Astrocyte (in vitro differentiated cells and primary cell): ENCODE measurements at regions not wholly inside any gene's neighbourhood (a gene's known extent, or its start where the extent isn't known, plus 50 kb on each side); places are given as distances from the start of the nearest gene placed in this dataset.
A peak's percentile ranks its signal among the peaks of the same experiment; 100 is the strongest.

Experiments used
- DNase-seq: peaks from one replicate; pipeline ENCODE4 v3.0.0-alpha.2; 2010; ENCODE audit warnings: low read depth
- FAIRE-seq: peaks from 2 replicates; lab custom pipeline; 2011; peaks lifted over from hg19 to GRCh38; lab: Jason Lieb, UNC
- H2AFZ ChIP-seq: 2 replicates; pipeline ENCODE4 v1.6.0; 2012; ENCODE audit warnings: low read depth, low read length, inconsistent platforms
- H3K27ac ChIP-seq: 2 replicates; pipeline ENCODE4 v1.5.1; 2011; ENCODE audit warnings: low read depth, low read length, inconsistent platforms
- H3K27me3 ChIP-seq: 2 replicates; pipeline ENCODE4 v1.6.0; 2011; ENCODE audit warnings: low read length, inconsistent platforms; ENCODE audit not compliant: insufficient read depth
- H3K36me3 ChIP-seq: 2 replicates; pipeline ENCODE4 v1.5.1; 2011; ENCODE audit warnings: low read length, inconsistent platforms; ENCODE audit not compliant: insufficient read depth
- H3K4me1 ChIP-seq: 2 replicates; pipeline ENCODE4 v1.5.1; 2011; ENCODE audit warnings: low read length, inconsistent platforms; ENCODE audit not compliant: insufficient read depth
- H3K4me2 ChIP-seq: 2 replicates; pipeline ENCODE4 v1.6.0; 2012; ENCODE audit warnings: low read length, inconsistent platforms
- H3K4me3 ChIP-seq: 2 replicates; pipeline ENCODE4 v1.5.1; 2011; ENCODE audit warnings: low read depth, mild to moderate bottlenecking, low read length, inconsistent platforms; ENCODE audit not compliant: insufficient read depth
- H3K79me2 ChIP-seq: 2 replicates; pipeline ENCODE4 v1.6.0; 2012; ENCODE audit warnings: mild to moderate bottlenecking, low read length, inconsistent platforms; ENCODE audit not compliant: insufficient read depth
- H3K9ac ChIP-seq: 2 replicates; pipeline ENCODE4 v1.6.0; 2012; ENCODE audit warnings: mild to moderate bottlenecking, low read length, inconsistent platforms
- H3K9me3 ChIP-seq: 2 replicates; pipeline ENCODE4 v1.5.1; 2012; ENCODE audit warnings: low read depth, mild to moderate bottlenecking, low read length, inconsistent platforms; ENCODE audit not compliant: insufficient read depth
- H4K20me1 ChIP-seq: 2 replicates; pipeline ENCODE4 v1.6.0; 2012; ENCODE audit warnings: low read length, inconsistent platforms; ENCODE audit not compliant: insufficient read depth
- H3K27ac Mint-ChIP-seq: one replicate; pipeline ENCODE4 v1.8.0; 2021; ENCODE audit warnings: mild to moderate bottlenecking, mixed read lengths; ENCODE audit not compliant: unreplicated experiment
- H3K27me3 Mint-ChIP-seq: one replicate; pipeline ENCODE4 v1.8.0; 2021; ENCODE audit warnings: low read depth, mixed read lengths; ENCODE audit not compliant: unreplicated experiment
- H3K36me3 Mint-ChIP-seq: one replicate; pipeline ENCODE4 v1.8.0; 2021; ENCODE audit warnings: low read depth, mixed read lengths; ENCODE audit not compliant: unreplicated experiment
- H3K4me1 Mint-ChIP-seq: one replicate; pipeline ENCODE4 v1.8.0; 2021; ENCODE audit warnings: low read depth, mixed read lengths; ENCODE audit not compliant: unreplicated experiment
- H3K4me3 Mint-ChIP-seq: one replicate; pipeline ENCODE4 v1.8.0; 2021; ENCODE audit warnings: mild to moderate bottlenecking, moderate library complexity, mixed read lengths; ENCODE audit not compliant: unreplicated experiment
- H3K9me3 Mint-ChIP-seq: one replicate; pipeline ENCODE4 v1.8.0; 2021; ENCODE audit warnings: mild to moderate bottlenecking, mixed read lengths; ENCODE audit not compliant: unreplicated experiment
- EZH2 ChIP-seq: IDR thresholded peaks from 2 replicates; pipeline ENCODE4 v1.6.1; 2012; ENCODE audit warnings: mild to moderate bottlenecking, low read length, inconsistent platforms; ENCODE audit not compliant: insufficient read depth
- TF ChIP-seq, protein P1 (sequence below): IDR thresholded peaks from 2 replicates; pipeline ENCODE4 v1.5.1; 2011; ENCODE audit warnings: low read depth, mild to moderate bottlenecking, inconsistent platforms, low read length, moderate library complexity; ENCODE audit not compliant: insufficient read depth

DNA sequence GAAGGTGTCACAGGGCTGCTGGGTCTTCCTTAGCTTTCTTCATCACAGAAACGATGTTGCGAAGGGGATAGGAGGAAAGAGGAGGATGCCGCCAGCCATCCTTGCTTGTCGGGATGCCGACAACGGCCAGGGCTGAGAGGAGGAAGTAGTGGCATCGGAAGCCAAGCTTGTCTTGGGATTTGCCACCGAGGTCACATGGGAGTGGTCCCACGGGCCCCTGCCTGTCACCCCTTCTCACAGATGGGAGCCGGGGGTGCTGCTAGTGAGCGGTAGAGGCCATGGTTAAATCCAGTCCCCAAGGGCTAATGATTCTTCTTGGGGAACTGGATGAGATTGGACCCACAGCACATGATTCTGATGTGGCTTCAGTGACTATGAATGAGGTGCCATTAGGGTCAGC lies 1375.8 kb downstream of the BRD1 start:
- Histone ChIP-seq H3K4me2 (no peak overlapping the region), H3K4me1 (peaks cover 8% of the 10 kb centered on the region), H3K9me3 (peaks cover 3% of the 10 kb centered on the region), H2AFZ (no peak overlapping the region), H3K36me3 (no peaks in the 10 kb centered on the region), H3K9ac (no peak overlapping the region), H4K20me1 (no peaks in the 10 kb centered on the region), H3K27me3 (no peaks in the 10 kb centered on the region), H3K4me3 (no peak overlapping the region), H3K27ac (no peak overlapping the region), H3K79me2 (no peaks in the 10 kb centered on the region)
- H3K4me1 Mint-ChIP-seq: no peaks in the 10 kb centered on the region
- TF ChIP-seq, protein P1, sequence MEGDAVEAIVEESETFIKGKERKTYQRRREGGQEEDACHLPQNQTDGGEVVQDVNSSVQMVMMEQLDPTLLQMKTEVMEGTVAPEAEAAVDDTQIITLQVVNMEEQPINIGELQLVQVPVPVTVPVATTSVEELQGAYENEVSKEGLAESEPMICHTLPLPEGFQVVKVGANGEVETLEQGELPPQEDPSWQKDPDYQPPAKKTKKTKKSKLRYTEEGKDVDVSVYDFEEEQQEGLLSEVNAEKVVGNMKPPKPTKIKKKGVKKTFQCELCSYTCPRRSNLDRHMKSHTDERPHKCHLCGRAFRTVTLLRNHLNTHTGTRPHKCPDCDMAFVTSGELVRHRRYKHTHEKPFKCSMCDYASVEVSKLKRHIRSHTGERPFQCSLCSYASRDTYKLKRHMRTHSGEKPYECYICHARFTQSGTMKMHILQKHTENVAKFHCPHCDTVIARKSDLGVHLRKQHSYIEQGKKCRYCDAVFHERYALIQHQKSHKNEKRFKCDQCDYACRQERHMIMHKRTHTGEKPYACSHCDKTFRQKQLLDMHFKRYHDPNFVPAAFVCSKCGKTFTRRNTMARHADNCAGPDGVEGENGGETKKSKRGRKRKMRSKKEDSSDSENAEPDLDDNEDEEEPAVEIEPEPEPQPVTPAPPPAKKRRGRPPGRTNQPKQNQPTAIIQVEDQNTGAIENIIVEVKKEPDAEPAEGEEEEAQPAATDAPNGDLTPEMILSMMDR: no peak
- no peak for TF ChIP-seq EZH2
- DNase-seq: no peak
- H3K27me3 Mint-ChIP-seq: peaks cover 26% of the 10 kb centered on the region
- no peak overlapping the region for H3K27ac Mint-ChIP-seq
- H3K36me3 Mint-ChIP-seq: no peaks in the 10 kb centered on the region
- FAIRE-seq: no peak
- H3K9me3 Mint-ChIP-seq: peaks cover 2% of the 10 kb centered on the region
- H3K4me3 Mint-ChIP-seq: no peak overlapping the region

DNA sequence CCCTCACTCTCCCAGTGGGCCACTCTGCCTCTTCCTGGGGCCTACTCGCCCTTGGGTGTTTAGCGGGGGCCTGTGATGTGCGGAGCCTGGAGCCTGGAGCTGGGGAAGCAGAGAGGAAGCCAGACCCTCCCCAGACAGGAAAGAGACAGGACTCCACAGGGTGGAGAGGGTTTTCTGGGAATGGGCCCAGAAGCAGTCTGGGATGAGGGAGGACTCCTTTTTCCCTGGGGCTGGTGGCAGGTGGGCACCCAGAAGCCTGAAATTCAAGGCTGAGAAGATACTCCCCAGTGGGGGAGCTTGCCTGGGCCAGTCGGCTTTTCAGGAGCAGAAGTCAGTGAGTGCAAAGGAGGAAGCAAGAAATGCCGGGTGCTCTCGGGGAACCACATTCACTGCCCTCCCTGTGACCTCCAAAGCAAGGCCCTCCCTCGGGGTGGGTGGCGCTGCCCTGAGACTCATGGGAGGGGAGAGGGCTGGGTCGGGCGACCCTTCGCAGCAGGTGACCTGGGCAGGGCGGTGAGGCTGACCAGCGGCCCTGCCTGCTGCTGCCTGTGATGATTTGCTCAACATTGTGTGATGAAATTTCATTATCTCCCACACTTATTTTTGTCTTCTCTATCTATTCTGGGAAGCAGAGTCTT lies 1377.4 kb downstream of the BRD1 start:
- FAIRE-seq: no peak
- H3K27ac ChIP-seq: no peak overlapping the region
- H3K4me3 ChIP-seq: no peak overlapping the region
- Mint-ChIP-seq H3K4me1 (no peaks in the 10 kb centered on the region), H3K9me3 (no peaks in the 10 kb centered on the region), H3K36me3 (no peaks in the 10 kb centered on the region), H3K4me3 (no peak overlapping the region), H3K27ac (no peak overlapping the region), H3K27me3 (peaks cover 23% of the 10 kb centered on the region)
- H3K27me3 ChIP-seq: no peaks in the 10 kb centered on the region
- peaks cover 3% of the 10 kb centered on the region for H3K9me3 ChIP-seq
- no peak overlapping the region for H3K9ac ChIP-seq
- H4K20me1 ChIP-seq: no peaks in the 10 kb centered on the region
- H3K4me1 ChIP-seq: peaks cover 21% of the 10 kb centered on the region
- no peak for TF ChIP-seq EZH2
- TF ChIP-seq, protein P1: no peak
- H3K4me2 ChIP-seq: no peak overlapping the region
- H3K79me2 ChIP-seq: no peaks in the 10 kb centered on the region
- no peak overlapping the region for H2AFZ ChIP-seq
- DNase-seq: no peak
- no peaks in the 10 kb centered on the region for H3K36me3 ChIP-seq

DNA sequence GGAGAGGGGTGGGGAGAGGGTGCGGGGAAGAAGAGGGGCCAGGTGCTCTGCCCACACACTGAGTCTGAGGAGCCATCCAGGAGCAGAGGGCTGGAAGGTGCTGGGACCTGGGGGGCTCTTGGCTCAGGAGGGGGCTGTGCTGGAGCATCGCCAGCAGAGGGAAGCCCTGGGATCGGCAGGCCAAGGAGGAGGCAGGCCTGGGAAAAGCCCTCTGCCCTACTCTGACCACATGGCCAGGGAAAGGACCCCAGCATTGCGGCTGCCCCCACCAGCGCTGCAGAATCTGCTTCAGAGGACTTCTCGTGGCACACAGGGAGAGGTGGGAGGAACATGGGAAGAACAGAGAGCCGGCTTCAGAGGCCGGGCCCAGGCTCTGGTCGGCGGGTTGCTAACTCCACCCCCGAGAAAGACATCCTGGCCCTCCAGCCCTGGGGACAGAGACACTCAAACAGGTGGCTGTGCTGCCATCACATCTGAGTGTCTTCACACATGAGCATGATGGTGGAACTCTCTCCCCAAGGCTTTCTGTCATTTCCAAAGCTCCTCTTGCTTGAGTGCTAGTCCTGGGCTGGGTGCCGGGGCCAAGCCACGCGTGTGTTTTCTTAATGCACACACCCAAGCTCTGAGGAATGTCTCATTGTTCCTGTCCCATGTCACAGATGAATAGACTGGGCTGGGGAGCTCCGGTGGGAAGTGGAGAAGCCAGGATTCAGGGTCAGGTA lies 1378.0 kb downstream of the BRD1 start:
- no peak overlapping the region for H3K4me3 Mint-ChIP-seq
- no peaks in the 10 kb centered on the region for H3K36me3 Mint-ChIP-seq
- peak; percentile 9 for FAIRE-seq
- Histone ChIP-seq H3K27me3 (no peaks in the 10 kb centered on the region), H3K4me1 (peaks cover 28% of the 10 kb centered on the region), H3K9me3 (peaks cover 3% of the 10 kb centered on the region), H3K4me3 (no peak overlapping the region), H3K9ac (no peak overlapping the region), H3K27ac (no peak overlapping the region), H4K20me1 (no peaks in the 10 kb centered on the region), H3K79me2 (no peaks in the 10 kb centered on the region), H3K36me3 (no peaks in the 10 kb centered on the region), H2AFZ (no peak overlapping the region), H3K4me2 (no peak overlapping the region)
- H3K27ac Mint-ChIP-seq: no peak overlapping the region
- peak; percentile 16 for DNase-seq
- H3K4me1 Mint-ChIP-seq: peaks cover 3% of the 10 kb centered on the region
- H3K9me3 Mint-ChIP-seq: no peaks in the 10 kb centered on the region
- no peak for TF ChIP-seq EZH2
- TF ChIP-seq, protein P1: no peak
- peaks cover 28% of the 10 kb centered on the region for H3K27me3 Mint-ChIP-seq
